ENCODE measurements at regions not wholly inside any gene's neighbourhood (a gene's known extent, or its start where the extent isn't known, plus 50 kb on each side); places are given as distances from the start of the nearest gene placed in this dataset.

- TF ChIP-seq EZH2phosphoT487 (IDR thresholded peaks at IDR 0.05; ENCODE audit: unreplicated experiment), result no peak
- TF ChIP-seq CTCF (conservative IDR thresholded peaks at IDR 0.05; ENCODE audit: low read depth in 2 of 2), result no peak
- no peak for TF ChIP-seq POLR2AphosphoS5 (IDR thresholded peaks at IDR 0.05; ENCODE audit: low read depth)
- TF ChIP-seq REST (IDR thresholded peaks at IDR 0.05; ENCODE audit: unreplicated experiment), result no peak
- TF ChIP-seq ETS1 (IDR thresholded peaks at IDR 0.05), result no peak
Observed at GRCh38 chr1:72341661-72342060, 59.3 kb upstream of the NEGR1 start.

Data from GM23338 (cell line).